A673 (cell line): ENCODE measurements at regions not wholly inside any gene's neighbourhood (a gene's known extent, or its start where the extent isn't known, plus 50 kb on each side); places are given as distances from the start of the nearest gene placed in this dataset.

Experiments
- BruUV-seq: library from RNA; stranded (reverse); fragments of 400-500 nt; replicated peaks from 2 replicates; lab custom pipeline; 2021; lab: Mats Ljungman, UMichigan
- CTCF ChIA-PET: fragments of 300-600 bp; sonication (Branson Sonifier 250); formaldehyde crosslinking; loops from one replicate; lab custom pipeline; 2022; ENCODE audit warnings: antibody characterized with exemption; lab: Charles Lee
- POLR2A ChIA-PET: fragments of 300-600 bp; sonication (Branson Sonifier 250); formaldehyde crosslinking; loops from one replicate; lab custom pipeline; 2022; ENCODE audit warnings: antibody characterized with exemption; ENCODE audit not compliant: low non-redundant PET; lab: Charles Lee
- DNase-seq: peaks from one replicate; pipeline ENCODE4 v3.0.0-alpha.2; 2015; ENCODE audit warnings: low spot score
- H3K27ac ChIP-seq: fragments of 200-600 bp; sonication (generic); 2 replicates; pipeline ENCODE4 v1.5.1; 2016; ENCODE audit warnings: mixed run types, low read depth, mild to moderate bottlenecking, mixed read lengths, antibody characterized with exemption, low read length; ENCODE audit not compliant: poor library complexity, severe bottlenecking
- H3K27me3 ChIP-seq: fragments of 200-600 bp; sonication (generic); replicated peaks from 2 replicates; pipeline ENCODE4 v1.6.1; 2017; ENCODE audit warnings: mixed run types, low read depth, mild to moderate bottlenecking, mixed read lengths, antibody characterized with exemption, low read length; ENCODE audit not compliant: insufficient read depth, poor library complexity
- H3K36me3 ChIP-seq: fragments of 200-600 bp; sonication (generic); 2 replicates; pipeline ENCODE4 v1.6.1; 2016; ENCODE audit warnings: mixed run types, mild to moderate bottlenecking, mixed read lengths, antibody characterized with exemption, low read length; ENCODE audit not compliant: insufficient read depth, poor library complexity, severe bottlenecking
- H3K4me1 ChIP-seq: fragments of 200-600 bp; sonication (generic); 2 replicates; pipeline ENCODE4 v1.6.1; 2017; ENCODE audit warnings: mixed run types, mild to moderate bottlenecking, mixed read lengths, antibody characterized with exemption, low read length; ENCODE audit not compliant: insufficient read depth, poor library complexity, severe bottlenecking
- H3K4me3 ChIP-seq: fragments of 200-600 bp; sonication (generic); 2 replicates; pipeline ENCODE4 v1.5.1; 2016; ENCODE audit warnings: low read depth, mixed run types, mild to moderate bottlenecking, mixed read lengths, low read length; ENCODE audit not compliant: poor library complexity, severe bottlenecking
- H3K9me3 ChIP-seq: fragments of 200-600 bp; sonication (generic); 2 replicates; pipeline ENCODE4 v1.6.1; 2016; ENCODE audit warnings: mixed run types, low read depth, mild to moderate bottlenecking, mixed read lengths, antibody characterized with exemption, low read length; ENCODE audit not compliant: poor library complexity, severe bottlenecking
- CTCF ChIP-seq: fragments of 300-800, 200-600 bp; sonication (generic); conservative IDR thresholded peaks from 2 replicates; pipeline ENCODE4 v1.5.1; 2017; ENCODE audit warnings: low read depth, mild to moderate bottlenecking, antibody characterized with exemption, low read length, moderate library complexity, mixed read lengths
- EZH2 ChIP-seq: fragments of 200-600 bp; sonication (generic); IDR thresholded peaks from 2 replicates; pipeline ENCODE4 v1.6.1; 2017; ENCODE audit warnings: borderline replicate concordance, low read depth, mild to moderate bottlenecking, mixed read lengths, antibody characterized with exemption, low read length; ENCODE audit not compliant: poor library complexity, severe bottlenecking
- intact Hi-C: fragments of 100-400 bp; cut with micrococcal nuclease; formaldehyde crosslinking; loops from one replicate; pipeline ENCODE4 v1.10.0; 2022; ENCODE audit not compliant: unreplicated experiment

- intact Hi-C loops, result no loop called here
- H3K27ac ChIP-seq, result no peak overlapping the region
- no peak overlapping the region for H3K4me3 ChIP-seq
- H3K36me3 ChIP-seq, result no peaks in the 10 kb centered on the region
- no peaks in the 10 kb centered on the region for H3K9me3 ChIP-seq
- ChIA-PET CTCF (no interaction called here), POLR2A (no interaction called here)
- H3K27me3 ChIP-seq, result peaks cover 39% of the 10 kb centered on the region
- BruUV-seq, result no TSS peak
- peak; percentile 9 for DNase-seq
- H3K4me1 ChIP-seq, result no peaks in the 10 kb centered on the region
- no peak for TF ChIP-seq EZH2
Measured at GRCh38 chr16:50879873-50880695, 138.2 kb downstream of the CYLD start.

- Histone ChIP-seq H3K9me3 (no peaks in the 10 kb centered on the region), H3K27me3 (peaks cover 45% of the 10 kb centered on the region), H3K4me3 (no peak overlapping the region), H3K27ac (no peak overlapping the region), H3K36me3 (no peaks in the 10 kb centered on the region), H3K4me1 (no peaks in the 10 kb centered on the region)
- DNase-seq, result no peak
- BruUV-seq, result no TSS peak
- ChIA-PET CTCF (no interaction called here), POLR2A (no interaction called here)
- intact Hi-C loops, result no loop called here
- TF ChIP-seq EZH2 (no peak), CTCF (no peak)
Measured at GRCh38 chr16:50878966-50879615, 137.2 kb downstream of the CYLD start.

- intact Hi-C loops, result no loop called here
- no TSS peak for BruUV-seq
- Histone ChIP-seq H3K9me3 (no peaks in the 10 kb centered on the region), H3K36me3 (no peaks in the 10 kb centered on the region), H3K4me3 (no peak overlapping the region), H3K27ac (no peak overlapping the region), H3K4me1 (no peaks in the 10 kb centered on the region), H3K27me3 (peaks cover 51% of the 10 kb centered on the region)
- POLR2A ChIA-PET, result no interaction called here
- CTCF ChIA-PET, result no interaction called here
- DNase-seq, result no peak
- TF ChIP-seq CTCF (no peak), EZH2 (no peak)
Measured at GRCh38 chr16:50878536-50878935, 136.7 kb downstream of the CYLD start.
